ENCODE measurements at regions not wholly inside any gene's neighbourhood (a gene's known extent, or its start where the extent isn't known, plus 50 kb on each side); places are given as distances from the start of the nearest gene placed in this dataset.

DNA sequence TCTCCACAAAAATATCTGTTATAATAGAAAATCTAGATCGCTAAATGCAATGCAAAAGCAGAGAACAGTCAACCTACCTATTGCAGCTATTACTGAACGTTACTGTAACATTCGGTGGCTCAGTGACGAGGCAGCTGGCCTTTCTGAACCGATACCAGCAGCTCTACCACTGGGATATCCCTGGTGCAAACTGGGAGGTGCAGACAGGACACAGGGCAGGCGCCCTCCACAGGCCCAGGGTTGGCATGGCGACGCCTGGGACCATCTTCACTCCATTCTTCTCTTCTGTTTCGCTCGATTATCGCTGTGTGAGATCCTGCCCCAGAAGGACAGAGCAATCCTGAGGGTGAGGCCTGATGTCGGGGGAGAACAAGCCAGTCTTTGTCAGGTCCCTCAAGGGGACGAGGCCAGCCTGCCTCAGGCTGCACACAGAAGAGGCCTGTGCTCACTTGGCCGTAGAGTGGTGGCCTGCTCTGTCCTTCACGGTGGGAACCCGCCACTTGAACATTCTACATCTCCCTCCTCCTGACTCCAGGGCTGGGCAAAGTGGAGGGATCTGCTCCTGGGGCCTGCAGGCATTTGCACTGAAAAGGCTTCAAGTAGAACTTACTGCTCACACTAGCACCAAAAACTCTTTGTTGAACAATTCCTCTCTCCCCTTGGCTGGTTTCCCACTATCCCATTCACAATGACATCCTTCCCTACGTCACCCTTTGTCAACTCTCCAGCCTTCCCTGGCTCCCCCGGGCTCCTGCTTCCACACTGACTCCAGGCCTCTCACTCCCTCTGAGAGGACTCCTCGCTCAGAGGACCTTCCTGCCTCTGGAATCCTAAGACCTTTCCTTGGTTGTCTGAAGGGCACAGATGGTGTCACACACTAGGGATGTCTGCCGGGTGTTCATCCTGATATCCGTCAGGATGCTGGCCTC is 49.7 kb downstream of the CYRIA start:
- DNase-seq (ENCODE audit: low spot score) = no peak

DNA sequence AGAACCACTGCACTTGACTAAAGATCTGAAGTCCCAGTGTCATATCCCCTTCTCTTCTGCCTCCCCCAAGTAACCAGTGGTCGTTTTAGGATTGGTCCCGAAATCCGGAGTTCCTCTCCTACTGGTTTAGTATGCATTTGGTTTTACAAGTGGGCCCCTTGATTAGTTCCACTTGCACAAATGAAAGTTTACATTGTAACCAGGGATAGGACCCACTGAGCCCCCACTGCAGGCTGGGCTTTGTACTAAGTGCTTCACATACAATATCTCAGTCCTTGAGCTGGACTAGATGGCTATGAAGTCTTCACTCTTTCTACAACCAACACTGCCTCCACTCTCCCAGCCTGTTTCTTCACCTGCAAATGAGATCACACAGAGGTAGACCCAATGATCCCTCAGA is 50.4 kb downstream of the CYRIA start:
- DNase-seq (ENCODE audit: low spot score) = no peak

DNA sequence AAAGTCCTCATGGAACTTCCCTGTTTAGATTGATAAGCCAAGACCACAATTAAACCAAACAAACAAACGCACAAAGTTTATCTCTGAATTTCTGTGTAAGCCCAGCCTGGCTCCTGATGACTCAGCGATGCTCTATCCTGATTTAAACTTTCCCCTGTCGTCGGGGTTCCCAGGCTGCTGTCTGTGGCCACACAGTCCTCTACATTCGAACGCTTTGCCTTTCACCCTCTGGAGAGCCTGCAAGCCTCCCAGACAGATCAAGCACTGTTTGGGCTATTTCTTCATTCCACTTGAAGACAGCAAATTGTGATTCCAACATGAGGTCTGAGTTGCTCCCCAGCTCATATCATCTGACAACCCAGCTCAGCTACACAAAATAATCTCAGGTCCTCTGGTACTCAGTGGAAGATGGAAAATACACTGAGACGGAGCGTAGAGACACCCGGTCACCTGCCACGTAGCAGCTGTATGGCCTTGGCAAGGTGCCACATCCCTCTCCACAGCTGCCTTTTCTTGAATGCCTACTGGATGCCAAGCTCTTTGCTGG is 51.2 kb downstream of the CYRIA start:
- no peak for DNase-seq (ENCODE audit: low spot score)

DNA sequence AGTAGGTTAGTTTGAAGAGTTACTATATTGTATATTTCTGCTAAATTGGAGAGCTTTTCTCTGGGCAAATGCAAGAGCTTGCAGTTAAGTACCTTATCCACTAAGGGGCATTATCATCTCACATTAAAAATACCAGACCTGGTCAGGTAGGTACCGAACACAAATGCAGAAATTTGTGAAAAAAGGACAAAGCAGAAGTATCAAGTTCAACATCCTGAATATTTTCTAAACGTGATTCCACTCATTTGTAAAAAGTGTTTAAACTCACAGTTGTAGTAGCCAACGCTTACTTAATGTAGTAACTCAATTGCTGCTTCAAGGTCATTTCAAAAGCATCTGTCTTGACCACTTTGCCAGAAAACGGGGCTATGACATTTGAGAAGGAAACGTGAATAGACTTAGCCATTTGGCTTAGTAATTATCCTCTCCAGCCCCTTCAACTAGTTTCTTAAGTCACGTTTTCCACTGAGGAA is 52.1 kb downstream of the CYRIA start:
- peak; percentile 64 for DNase-seq (ENCODE audit: low spot score)

DNA sequence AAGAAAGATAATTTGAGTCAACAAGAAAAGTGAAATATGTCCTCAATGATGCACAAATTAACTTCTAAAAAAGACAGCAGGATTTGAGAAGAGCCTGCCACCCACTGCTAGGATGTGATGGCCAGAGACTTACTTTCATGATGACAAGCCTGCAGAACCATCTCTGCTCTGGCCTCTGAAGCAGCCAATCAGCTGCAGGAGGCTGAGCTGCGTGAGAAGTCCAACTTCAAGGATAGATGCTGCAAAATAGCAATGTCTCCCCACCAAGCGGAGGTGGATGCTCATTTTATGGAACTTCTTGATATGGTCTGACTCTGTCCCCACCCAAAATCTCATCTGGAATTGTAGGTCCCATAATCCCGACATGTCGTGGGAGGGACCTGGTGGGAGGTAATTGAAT is 53.1 kb downstream of the CYRIA start:
- no peak for DNase-seq (ENCODE audit: low spot score)

DNA sequence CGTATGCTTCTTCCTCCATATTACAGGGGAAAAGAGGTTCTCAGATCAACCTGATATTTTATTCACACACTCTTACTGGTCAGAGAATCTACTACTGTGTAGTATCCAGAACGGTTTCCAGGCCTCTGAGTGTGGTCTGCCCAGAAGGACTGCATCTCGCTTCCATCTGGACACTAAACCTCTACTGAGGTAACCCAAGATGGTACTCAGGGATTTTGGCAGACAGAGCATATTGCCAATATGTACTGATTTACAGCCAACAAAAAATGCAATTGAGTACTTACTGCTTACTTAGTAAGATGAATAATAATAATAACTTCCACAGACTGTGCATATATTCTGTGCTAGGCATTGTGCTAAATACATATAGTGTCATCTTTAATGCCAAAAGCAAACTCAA is 55.8 kb downstream of the CYRIA start:
- DNase-seq (ENCODE audit: low spot score) = no peak

DNA sequence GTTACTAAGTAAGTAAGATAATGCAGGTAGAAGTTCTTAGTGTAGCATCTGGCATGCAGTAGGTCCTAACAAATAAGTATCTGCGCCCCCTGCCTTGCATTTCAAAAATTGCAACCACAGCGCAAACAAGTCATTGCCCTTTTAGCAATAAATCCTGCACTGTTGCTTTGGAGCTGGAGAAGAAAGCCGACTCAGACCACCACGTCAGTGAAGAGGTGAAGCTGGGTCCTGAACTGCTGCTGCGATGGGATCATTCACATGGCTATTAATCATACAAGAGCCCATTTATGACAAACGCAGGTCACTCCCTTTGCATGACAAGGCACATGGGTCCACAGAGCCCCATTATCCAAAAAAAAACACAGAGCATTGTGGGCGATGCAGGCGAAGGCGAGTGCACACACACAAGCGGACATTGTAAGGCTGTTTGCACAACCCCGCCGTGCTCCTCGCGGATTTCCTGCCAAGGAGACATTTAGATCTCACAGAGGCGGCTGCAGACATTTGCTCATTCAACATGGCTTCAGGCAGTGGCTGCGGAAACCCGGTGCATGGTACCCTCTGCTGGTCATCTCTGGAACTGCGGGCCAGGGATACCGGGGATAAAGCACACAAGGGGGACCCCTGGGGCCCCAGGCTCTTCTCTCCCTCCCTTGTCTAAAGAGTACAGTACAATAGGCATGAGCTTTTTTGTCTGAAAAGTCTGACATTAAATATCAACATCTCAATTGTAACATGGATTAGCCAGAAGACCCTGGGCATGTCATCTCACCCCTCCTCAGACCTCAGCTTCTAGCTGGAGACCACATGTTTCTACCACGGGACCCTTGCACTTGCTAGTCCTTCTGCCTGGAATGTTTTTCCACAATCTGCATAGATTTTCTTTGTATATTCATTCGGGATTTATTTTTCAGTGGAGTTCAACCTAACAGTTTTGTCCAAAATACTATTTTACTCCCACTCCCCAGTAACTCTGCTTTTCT is 56.7 kb downstream of the CYRIA start:
- peak; percentile 90 for DNase-seq (ENCODE audit: low spot score)

DNA sequence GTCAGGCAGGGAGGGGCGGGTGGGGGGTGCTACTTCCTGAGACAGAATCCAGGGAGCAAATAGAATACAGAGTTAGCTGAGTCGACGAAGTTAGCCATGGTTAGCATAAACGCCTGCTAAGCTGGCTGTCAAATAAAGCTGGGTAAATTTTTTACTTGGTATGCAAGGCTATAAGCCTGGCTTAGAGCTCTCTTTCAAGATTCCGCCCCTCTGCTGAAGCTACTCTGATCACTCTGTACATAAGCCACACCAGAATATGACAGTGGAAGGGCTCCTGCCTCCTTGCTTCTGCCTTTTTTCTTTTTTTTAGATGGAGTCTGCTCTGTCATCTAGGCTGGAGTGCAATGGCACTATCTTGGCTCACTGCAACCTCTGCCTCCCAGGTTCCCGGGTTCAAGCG is 58.3 kb downstream of the CYRIA start:
- DNase-seq (ENCODE audit: low spot score) = no peak

DNA sequence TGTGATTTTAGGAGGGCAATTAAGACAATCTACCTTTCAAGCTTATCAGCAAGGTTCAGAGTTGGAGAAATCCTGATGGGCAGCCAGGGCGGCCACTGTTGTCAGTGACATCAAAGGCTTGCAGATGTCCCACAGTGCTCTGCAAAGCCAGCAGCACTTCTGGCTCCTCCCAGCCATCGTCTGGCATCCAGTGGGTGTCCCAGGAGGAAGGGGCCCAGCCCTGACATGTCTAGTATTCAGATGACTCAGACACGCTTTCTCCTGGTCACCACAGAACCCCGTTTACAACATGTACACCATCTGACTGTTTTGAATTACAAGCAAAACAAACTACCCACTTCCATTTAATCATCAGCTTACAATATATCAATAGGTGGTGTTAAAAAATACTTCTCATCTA is 61.4 kb downstream of the CYRIA start:
- no peak for DNase-seq (ENCODE audit: low spot score)

DNA sequence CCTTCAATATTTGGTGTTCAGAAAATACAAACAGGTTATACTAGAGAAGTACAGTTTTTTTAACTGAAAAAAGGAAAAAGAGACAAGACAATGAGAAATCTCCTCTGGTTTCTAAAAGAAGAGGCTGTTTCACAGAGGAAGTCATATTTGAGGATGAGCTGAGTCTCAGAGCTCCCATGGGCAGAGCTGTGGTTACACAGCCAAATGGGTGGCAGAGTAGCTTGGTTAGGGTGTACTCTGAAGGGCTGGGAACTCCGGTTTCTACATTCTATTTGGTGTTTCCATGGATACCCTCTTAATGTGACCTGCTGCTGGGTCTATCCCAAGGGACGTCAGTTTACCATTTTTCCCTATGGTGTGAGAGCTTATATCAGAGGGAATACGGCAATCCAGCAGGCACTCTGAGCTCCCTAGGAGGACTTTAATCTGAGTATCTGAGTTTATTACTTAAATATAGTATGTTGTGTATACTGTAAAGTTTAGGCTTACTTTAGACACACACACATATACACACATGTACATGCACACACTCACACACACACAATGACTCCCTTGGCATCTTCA is 74.2 kb downstream of the CYRIA start:
- DNase-seq (ENCODE audit: low spot score) = no peak

DNA sequence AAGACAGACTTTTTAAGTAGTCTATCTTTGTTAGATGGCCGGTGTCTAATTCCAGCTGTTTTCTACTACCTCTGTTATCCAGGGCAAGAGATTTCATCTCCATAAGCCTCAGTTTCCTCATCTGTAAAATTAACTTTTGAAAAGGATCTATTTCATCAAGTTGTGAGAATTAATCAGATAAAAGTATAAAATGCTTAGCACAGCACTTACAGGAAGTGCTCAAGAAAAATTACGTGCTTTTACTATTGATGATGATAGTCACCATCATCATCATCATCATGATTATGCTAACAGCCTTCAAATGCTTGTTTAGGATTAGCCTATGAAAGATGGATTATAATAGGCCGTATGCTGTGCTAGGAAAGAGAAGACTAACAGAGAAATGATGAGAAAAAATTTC is 76.2 kb downstream of the CYRIA start:
- DNase-seq (ENCODE audit: low spot score) = no peak

DNA sequence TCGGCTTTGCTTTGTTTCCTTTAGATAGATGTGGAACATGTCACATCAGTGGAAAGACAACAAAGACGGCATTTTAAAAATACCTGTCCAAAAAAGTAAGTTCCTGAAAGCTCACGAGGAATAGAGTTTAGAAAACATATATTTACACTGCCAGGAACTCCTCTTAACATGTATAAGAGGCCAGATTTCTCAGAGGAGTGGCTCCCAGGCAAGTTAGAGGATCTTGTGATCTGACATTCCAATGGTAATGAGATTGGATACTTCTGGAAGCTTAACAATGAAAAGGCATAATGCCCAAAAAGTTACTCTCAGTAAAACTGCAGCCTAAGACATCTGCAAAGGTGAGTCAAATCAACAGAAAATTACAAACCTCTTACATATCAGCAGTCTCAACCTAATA is 77.1 kb downstream of the CYRIA start:
- no peak for DNase-seq (ENCODE audit: low spot score)

DNA sequence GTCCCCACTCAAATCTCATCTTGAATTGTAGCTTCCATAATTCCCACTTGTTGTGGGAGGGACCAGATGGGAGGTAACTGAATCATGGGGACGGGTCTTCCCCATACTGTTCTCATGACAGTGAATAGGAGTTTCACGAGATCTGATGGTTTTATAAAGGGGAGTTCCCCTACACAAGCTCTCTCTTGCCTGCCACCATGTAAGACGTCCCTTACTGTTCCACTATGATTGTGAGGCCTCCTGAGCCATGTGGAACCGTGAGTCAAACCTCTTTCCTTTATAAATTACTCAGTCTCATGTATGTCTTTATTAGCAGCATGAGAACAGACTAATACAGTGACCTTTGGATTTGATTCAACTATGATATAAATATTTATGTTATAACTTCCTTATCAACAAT is 78.0 kb downstream of the CYRIA start:
- no peak for DNase-seq (ENCODE audit: low spot score)

DNA sequence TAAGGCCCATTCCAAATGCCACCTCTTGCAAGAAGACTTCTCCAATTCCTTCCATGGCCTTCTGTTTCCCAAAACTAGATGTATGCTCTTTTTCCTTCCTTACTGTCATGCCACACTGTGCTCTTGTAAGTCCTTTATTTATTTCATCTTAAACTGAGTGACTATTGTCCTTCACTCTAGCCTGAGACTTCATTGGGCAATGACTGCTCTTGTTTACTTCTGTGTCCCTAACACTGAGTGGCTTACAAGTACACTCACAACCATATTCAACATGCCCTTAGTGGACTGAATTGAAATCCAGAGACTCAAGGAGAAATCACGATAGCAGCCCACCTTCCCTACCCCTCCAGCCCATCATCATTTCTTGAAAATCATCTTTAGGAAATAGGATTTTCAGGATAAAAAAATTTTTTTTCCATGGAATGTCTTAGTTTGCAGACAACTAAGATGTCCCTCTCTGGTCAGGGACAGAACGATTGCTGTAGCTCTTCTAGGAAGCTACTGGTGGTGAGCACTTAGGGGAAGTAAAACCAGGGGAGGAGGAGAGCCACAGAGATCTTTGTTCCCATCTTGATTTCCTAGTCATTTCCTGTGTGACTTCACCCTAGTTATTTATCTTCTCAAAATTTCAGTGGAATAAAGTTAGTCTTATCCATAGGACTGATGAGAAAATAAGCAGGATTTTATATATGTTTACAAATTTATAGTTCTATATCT is 80.7 kb downstream of the CYRIA start:
- no peak for DNase-seq (ENCODE audit: low spot score)

DNA sequence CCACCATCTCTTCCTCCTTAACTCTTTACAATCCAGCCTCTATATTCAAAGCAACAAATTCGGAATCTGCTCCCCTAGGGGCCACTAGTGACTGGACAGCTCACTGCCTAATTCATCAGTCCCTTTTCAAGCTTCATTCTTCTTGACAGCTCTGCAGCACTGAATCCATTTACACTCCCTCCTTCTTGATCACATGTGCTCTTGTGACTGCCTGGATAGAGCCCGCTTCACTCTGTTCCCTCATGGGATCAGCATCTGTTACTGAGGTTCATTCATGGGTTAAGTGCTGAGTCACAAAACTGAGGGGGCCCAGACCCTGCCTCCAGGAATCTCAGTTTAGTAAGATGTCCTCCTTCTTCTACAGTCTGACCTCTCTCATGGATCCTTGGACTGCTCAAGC is 81.5 kb downstream of the CYRIA start:
- no peak for DNase-seq (ENCODE audit: low spot score)

DNA sequence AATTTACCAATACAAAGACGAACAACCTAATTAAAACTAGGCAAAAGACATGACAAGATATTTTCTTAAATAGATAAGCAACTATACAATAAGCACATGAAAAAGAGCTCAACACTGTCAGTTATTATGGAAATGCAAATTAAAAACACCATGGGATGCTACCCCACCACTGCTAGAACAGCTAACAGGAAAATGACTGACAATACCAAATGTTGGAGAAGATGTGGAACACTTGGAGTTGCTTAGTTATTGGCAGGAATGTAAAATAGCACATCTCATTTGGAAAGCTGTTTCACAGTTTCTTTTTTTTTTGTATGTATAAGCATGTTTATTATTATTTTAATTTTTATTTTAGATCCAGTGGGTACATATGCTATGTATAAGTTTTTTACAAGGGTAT is 84.4 kb downstream of the CYRIA start:
- DNase-seq (ENCODE audit: low spot score) = no peak

DNA sequence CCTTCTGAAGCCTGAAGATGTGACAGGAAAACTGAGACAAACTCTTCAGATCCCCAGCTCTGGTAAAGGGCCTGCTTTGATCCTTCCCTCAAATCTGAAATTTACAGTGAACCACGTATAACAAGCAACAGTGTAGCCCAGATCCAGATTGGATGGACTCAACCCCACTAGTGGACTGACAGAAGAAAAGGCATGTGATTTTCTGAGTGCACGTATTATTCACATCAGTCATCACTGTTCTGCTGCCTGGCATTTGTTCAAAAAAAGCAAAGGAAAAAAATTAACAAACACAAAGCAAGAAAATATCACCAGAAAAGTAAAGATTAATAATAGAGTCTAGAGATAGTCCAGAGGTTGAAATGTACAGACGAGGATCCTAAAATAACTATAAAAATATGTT is 87.6 kb downstream of the CYRIA start:
- DNase-seq (ENCODE audit: low spot score) = no peak

DNA sequence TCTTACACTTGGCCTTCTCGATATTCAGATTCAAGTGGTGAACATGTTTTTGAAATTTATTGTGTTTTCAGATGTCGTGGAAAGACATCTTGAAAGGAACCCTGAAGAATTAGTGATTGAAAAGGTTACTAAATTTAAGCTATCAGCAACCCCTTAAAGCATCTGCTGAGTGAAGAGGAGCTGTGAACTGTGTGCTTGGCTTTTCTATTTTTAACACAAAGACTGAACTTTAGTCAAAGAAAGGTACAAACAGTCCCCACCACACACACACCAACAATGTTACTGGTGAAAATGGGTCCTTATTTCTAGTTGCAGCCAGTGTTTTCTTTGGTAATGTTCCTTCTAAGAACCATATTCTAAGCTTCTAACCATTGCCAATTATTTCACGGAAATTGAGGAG is 95.1 kb downstream of the CYRIA start:
- no peak for DNase-seq (ENCODE audit: low spot score)

DNA sequence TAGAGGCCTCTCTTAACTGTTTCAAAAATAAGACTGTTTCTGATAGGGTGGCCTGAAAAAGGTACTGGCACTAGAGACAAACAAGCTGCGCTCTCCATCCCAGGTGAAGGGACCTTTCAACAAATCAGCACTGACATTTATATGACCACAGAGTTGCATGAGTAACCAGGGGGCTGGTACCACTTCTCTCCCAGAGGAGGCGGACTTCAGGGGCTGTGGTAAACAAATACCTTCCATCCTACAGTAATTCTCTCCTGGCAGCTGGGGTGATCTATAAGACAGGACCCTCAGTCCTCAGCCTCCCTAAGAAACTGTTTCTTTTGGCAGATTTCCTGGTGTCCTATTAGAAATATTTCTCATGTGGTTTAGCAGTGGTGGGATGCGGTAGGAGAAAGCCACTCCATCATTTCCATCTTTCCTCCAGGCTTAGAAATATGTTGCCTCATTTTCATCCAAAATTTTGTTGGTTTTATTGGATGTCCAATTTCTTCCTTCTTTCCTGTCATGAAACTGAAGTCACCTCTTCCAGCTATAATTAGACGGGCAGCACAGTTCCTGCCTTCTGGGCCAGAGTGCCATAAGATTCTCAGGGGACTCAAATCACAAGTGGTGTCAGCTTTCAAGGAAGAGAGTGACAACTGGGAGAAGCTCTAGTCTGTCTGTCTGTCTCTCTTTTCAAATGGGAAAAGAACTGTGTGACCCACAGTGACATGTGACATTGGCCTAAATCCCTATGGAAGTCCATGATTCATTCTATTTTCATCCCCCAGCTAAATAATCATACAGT is 96.4 kb downstream of the CYRIA start:
- DNase-seq (ENCODE audit: low spot score) = no peak

DNA sequence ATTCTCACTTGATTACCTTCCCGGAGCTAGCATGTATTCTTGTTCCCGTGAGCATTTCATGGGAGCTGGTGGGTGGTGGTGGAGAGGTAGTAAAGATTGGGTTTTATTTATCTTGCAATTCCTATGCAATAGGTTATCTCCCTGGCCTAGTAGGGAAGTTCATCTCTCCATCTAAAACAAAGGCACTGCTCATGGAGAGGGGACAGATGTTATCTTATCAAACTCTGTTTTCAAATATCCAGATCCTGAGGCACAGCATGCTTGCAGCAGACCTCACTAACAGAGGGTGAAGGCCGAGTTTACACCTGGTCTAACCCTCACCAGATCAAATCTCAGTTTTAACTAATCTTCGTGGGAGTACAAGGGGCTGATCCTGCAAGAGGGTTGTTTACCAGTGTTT is 98.9 kb downstream of the CYRIA start:
- no peak for DNase-seq (ENCODE audit: low spot score)

DNA sequence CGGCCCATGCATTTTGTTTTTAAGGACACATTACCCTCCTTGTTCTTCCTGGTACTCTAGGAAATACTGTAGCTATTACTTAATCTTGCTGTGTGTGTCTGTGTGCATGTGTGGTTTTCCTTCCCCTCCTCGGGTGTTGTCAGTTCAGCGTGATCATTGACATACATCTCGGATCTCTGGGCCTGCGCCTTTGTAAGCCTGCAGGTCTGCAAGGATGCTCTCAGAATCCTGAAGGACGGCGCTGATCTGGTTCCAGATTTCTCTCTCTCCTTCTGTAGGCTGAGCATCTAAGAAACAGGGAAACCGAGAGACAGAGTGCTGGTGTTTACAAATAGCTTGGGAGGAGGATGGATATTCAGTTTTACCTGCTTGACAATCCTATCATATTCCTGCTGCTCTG is 100.2 kb downstream of the CYRIA start:
- DNase-seq (ENCODE audit: low spot score) = no peak

All from NAMALWA (cell line).